Stomach (tissue), 4 donors: ENCODE measurements at regions not wholly inside any gene's neighbourhood (a gene's known extent, or its start where the extent isn't known, plus 50 kb on each side); places are given as distances from the start of the nearest gene placed in this dataset.

Experiments
- EP300 ChIP-seq: sonication (generic); formaldehyde crosslinking; IDR thresholded peaks from one replicate; pipeline ENCODE4 v1.6.1; 2017; ENCODE audit warnings: antibody characterized with exemption
- POLR2A ChIP-seq, 4 donors: fragments of 450-650 bp; IDR thresholded peaks; one replicate each; pipeline ENCODE4 v1.6.1; 2016; ENCODE audit warnings: antibody characterized with exemption in 4 of 4, control low read depth in 2 of 4, mild to moderate bottlenecking in 1 of 4, moderate library complexity in 1 of 4
- POLR2AphosphoS5 ChIP-seq, 3 donors: sonication (generic); formaldehyde crosslinking; IDR thresholded peaks; one replicate each; pipeline ENCODE4 v1.6.1; 2016; ENCODE audit warnings: antibody characterized with exemption in 3 of 3
- TF ChIP-seq, protein P1 (sequence below), 7 experiments: fragments of 450-650 bp in 4 of 7; fragments of 200-600 bp in 3 of 7; sonication (generic) in 3 of 7; IDR thresholded peaks; one replicate each; pipeline ENCODE4 v1.5.1; 2016 to 2019; ENCODE audit warnings: antibody characterized with exemption in 7 of 7, control low read depth in 2 of 7, mild to moderate bottlenecking in 1 of 7

DNA sequence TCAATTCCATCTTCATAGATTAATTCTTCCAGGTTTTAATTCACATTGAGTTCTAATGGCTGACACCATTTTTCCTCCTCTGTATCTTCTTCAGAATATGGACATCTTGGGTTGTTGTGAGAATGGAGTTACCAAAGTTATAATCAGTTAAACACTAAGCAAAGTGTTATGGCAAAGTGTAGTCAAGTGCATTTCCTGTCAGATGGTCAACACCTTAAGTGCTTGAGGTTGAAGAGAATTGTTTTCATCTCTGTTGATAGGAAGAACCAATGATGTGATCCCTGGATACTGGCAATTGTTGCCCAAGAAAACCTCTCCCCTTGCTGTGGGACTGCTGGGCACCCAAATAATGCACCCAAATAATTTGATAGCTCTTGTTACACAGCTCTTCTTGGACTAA, 102.6 kb upstream of the SATB1 start:
- TF ChIP-seq, protein P1, sequence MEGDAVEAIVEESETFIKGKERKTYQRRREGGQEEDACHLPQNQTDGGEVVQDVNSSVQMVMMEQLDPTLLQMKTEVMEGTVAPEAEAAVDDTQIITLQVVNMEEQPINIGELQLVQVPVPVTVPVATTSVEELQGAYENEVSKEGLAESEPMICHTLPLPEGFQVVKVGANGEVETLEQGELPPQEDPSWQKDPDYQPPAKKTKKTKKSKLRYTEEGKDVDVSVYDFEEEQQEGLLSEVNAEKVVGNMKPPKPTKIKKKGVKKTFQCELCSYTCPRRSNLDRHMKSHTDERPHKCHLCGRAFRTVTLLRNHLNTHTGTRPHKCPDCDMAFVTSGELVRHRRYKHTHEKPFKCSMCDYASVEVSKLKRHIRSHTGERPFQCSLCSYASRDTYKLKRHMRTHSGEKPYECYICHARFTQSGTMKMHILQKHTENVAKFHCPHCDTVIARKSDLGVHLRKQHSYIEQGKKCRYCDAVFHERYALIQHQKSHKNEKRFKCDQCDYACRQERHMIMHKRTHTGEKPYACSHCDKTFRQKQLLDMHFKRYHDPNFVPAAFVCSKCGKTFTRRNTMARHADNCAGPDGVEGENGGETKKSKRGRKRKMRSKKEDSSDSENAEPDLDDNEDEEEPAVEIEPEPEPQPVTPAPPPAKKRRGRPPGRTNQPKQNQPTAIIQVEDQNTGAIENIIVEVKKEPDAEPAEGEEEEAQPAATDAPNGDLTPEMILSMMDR (IDR thresholded peaks at IDR 0.05): no peak
- no peak for TF ChIP-seq POLR2AphosphoS5 (IDR thresholded peaks at IDR 0.05)
- no peak for TF ChIP-seq POLR2A (IDR thresholded peaks at IDR 0.05)
- TF ChIP-seq EP300: no peak
